Stimulated activated CD4-positive, alpha-beta T cell treated with anti-CD3 and anti-CD28 coated beads, TNF-alpha, amount 100 ng/mL, for 1 hour (primary cell): ENCODE measurements at regions not wholly inside any gene's neighbourhood (a gene's known extent, or its start where the extent isn't known, plus 50 kb on each side); places are given as distances from the start of the nearest gene placed in this dataset.

ENCODE experiments used
- DNase-seq, 3 donors: peaks; one replicate each; pipeline ENCODE4 v3.0.0-alpha.2; 2020; ENCODE audit warnings: low read depth in 3 of 3, low spot score in 1 of 3

GRCh38 chr6:153272201-153272980 lies 141.3 kb upstream of the RGS17 start:
- no peak for DNase-seq

DNA sequence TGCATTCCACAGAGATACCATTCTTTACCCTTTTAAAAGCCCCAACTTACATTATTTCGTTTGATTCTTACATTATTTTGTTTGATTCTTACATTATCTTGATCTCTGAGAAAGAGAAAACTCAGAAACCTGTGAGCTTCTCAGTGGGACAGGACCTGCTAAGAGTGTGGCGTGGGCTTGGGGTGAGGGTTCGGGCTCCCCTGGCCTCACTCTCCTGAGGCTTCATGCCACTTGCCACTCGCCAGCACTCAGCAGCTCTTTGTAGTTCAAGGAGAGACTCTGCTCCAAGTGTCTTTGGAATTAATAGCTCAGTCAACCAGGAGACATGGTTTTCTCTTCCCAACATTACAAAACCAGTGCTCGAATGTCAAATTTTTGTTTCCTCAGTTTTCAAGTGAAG lies 132.4 kb upstream of the RGS17 start:
- DNase-seq = no peak

- DNase-seq = no peak
Measured at GRCh38 chr6:153251326-153251725, 120.2 kb upstream of the RGS17 start.

DNA sequence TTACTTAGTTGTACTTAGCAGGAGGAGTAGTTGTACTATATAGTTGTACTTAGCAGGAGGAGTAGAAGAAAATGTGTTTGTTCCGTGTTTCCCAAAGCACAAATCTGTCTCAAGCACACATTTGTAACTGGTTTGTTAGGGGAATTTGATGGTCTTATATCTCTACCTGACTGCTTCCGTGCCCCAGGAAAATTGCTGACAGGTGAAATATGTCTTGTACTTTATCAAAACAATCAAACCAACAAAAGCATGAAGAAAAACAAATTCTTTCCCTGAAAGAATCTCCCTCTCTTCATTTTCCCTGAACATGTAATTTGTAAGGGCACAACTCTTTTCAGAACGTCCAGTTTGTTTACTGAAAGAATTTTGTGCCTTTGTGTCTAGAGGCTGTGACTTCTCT lies 106.6 kb upstream of the RGS17 start:
- DNase-seq = no peak

- peak in 1 of 3 donors; percentile 0 for DNase-seq
Measured at GRCh38 chr6:153231048-153231646, 100.1 kb upstream of the RGS17 start.

GRCh38 chr6:153218184-153218792 lies 87.2 kb upstream of the RGS17 start:
- DNase-seq = no peak

- no peak for DNase-seq
Measured at GRCh38 chr6:153216789-153217188, 85.7 kb upstream of the RGS17 start.

GRCh38 chr6:153215242-153215641 lies 84.2 kb upstream of the RGS17 start:
- no peak for DNase-seq

DNA sequence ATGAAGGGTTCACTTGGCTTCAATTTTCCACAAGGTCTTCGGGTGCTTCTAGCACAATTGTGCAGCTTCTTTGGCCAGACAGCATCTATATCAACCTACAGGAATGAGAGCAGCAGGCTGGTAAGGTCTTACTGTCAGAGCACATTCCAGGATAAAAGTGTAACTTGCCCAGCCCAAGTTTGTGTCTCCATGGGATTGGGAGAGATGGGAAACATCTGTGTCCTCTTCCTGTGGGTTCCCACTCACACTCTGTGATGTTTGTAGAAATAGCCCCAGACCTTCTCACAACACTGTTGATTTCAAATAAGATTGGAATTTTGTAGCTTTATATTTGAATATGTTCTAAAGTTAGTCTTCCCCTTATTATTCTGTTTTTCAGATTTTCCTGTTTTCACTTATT lies 83.4 kb upstream of the RGS17 start:
- DNase-seq = no peak

DNA sequence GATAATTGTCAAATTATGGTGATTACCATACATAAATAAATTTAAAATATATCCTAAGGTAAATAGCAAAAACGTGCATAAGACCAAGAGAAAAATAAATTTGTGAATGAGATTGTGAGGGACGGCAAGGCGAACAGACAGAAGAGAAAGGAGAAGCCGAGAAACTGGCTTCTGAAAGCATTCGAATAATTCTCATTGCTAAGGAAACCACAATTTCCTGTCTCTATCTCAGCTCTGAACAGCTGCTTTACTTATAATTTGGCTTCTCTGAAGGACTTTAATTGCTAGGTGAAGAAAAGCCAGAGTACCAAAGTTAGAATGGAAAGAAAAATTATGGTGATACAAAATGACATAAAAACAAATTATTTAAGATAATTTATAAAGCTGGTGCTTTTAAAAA lies 79.0 kb upstream of the RGS17 start:
- DNase-seq = no peak

DNA sequence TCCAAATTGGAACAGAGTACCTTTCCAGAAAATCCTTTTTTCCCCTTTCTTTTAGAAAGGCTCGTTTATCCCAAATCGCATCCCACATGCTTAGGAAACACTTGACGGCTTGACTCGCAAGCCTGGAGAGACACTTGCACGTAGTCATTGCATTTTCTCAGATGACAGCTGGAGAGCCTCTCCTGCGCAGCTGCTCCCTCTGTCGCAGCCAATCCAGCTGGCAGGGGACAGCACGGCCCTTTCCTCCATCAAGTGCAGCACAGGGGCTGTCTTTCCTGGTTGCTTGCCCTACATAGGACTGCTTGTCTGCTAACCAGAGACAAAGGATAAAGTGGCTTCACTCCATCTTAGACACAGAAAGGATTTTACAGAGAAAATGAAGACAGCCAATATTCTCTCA lies 77.6 kb upstream of the RGS17 start:
- no peak for DNase-seq

DNA sequence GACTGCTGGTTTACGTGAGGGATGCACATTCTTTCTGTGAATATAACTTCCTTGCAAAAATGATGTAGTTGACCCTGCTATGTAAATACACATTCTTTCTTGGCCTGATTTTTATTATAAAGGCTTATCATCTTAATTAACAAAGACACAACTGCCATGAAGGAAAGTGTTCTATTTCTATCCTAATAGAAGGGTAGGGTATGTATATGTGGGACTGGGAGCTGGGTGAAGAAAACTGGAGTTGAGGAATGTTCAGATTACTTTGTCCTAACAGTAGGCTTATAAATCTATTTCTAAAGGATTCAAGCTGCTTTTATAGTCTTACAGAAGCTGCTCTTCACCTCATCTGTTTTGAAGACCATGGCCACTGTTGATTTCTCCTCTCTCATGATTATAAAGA lies 76.5 kb upstream of the RGS17 start:
- no peak for DNase-seq

- DNase-seq = no peak
Measured at GRCh38 chr6:153207006-153207405, 75.9 kb upstream of the RGS17 start.

DNA sequence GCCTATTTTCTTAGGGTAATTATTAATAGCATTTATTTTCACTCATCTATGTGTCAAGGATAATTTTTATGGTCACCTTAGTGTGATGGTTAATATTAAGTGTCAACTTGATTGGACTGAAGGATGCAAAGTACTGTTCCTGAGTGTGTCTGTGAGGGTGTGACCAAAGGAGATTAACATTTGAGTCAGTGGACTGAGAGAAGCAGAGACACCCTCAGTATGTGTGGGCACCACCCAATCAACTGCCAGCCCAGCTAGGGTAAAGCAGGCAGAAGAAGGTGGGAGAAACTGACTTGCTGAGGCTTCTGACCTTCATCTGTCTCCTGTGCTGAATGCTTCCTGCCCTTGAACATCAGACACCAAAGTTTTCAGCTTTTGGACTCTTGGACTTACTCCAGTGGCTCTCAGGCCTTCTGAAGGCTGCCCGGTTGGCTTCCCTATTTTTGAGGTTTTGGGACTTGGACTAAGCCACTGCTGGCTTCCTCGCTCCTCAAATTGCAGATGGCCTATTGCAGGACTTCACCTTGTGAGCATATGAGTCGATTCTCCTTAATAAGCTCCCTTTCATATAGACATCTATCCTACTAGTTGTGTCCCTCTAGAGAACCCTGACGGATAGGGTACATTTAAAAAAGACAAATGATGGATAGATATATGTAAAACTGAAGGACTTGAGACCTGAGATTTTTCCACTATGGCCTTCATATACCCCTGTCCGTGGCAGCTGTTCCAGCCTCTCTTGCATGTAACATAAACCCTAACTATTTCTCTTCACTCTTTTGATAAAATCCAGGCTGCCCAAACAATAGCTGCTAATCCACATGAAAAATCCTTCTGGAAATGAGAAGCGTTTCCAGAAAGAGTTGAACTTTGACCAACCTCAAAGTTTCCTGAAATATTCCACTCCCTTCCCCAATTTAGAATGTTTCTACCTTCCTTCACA lies 62.1 kb upstream of the RGS17 start:
- no peak for DNase-seq

GRCh38 chr6:153183925-153184324 lies 52.8 kb upstream of the RGS17 start:
- DNase-seq = no peak
